WTC11 (cell line): ENCODE measurements at regions not wholly inside any gene's neighbourhood (a gene's known extent, or its start where the extent isn't known, plus 50 kb on each side); places are given as distances from the start of the nearest gene placed in this dataset.

Source experiments
- ATAC-seq: fragments of 200-7000 bp; cut with Tn5 transposase; 2 replicates; pipeline ENCODE4 v1.10.0; 2021; ENCODE audit warnings: mild to moderate bottlenecking, moderate library complexity
- CTCF ChIA-PET: fragments of 300-600 bp; sonication (Branson Sonifier 250); formaldehyde crosslinking; loops from one replicate; lab custom pipeline; 2021; ENCODE audit warnings: antibody characterized with exemption; lab: Charles Lee
- POLR2A ChIA-PET: fragments of 350-600 bp; sonication (Branson Sonifier 250); formaldehyde crosslinking; loops from one replicate; lab custom pipeline; 2021; ENCODE audit warnings: antibody characterized with exemption; lab: Charles Lee
- DNase-seq: peaks from one replicate; pipeline ENCODE4 v3.0.0; 2021; ENCODE audit warnings: low spot score
- H3K27ac Mint-ChIP-seq: 2 replicates; pipeline ENCODE4 v1.8.0; 2021; ENCODE audit warnings: mixed read lengths
- H3K27me3 Mint-ChIP-seq: 2 replicates; pipeline ENCODE4 v1.8.0; 2021; ENCODE audit warnings: low read depth, mild to moderate bottlenecking, moderate library complexity, mixed read lengths
- H3K36me3 Mint-ChIP-seq: 2 replicates; pipeline ENCODE4 v1.8.0; 2021; ENCODE audit warnings: mixed read lengths
- H3K4me1 Mint-ChIP-seq: 2 replicates; pipeline ENCODE4 v1.8.0; 2022; ENCODE audit warnings: mixed read lengths
- H3K4me3 Mint-ChIP-seq: 2 replicates; pipeline ENCODE4 v1.8.0; 2021; ENCODE audit warnings: mild to moderate bottlenecking, moderate library complexity, mixed read lengths
- H3K9me3 Mint-ChIP-seq: 2 replicates; pipeline ENCODE4 v1.8.0; 2021; ENCODE audit warnings: mixed read lengths
- CTCF ChIP-seq: fragments of 200-600 bp; IDR thresholded peaks from 2 replicates; pipeline ENCODE4 v1.8.0; 2022; ENCODE audit warnings: antibody characterized with exemption
- E2F4 ChIP-seq: sonication (generic); formaldehyde crosslinking; IDR thresholded peaks from 2 replicates; pipeline ENCODE4 v1.8.1; 2022; ENCODE audit warnings: low read depth, mild to moderate bottlenecking, moderate library complexity, missing genetic modification reagents, borderline replicate concordance
- EMX1 ChIP-seq: fragments of 250-450 bp; sonication (Bioruptor Pico); IDR thresholded peaks from 2 replicates; pipeline ENCODE4 v1.8.0; 2021; ENCODE audit warnings: mild to moderate bottlenecking
- ERG ChIP-seq: fragments of 250-450 bp; sonication (Bioruptor Pico); IDR thresholded peaks from 2 replicates; pipeline ENCODE4 v1.8.0; 2021; ENCODE audit warnings: mild to moderate bottlenecking
- ESRRA ChIP-seq: sonication (generic); formaldehyde crosslinking; IDR thresholded peaks from 2 replicates; pipeline ENCODE4 v1.8.1; 2022; ENCODE audit warnings: mild to moderate bottlenecking, missing genetic modification reagents, borderline replicate concordance
- GABPB1 ChIP-seq: sonication (generic); formaldehyde crosslinking; IDR thresholded peaks from 2 replicates; pipeline ENCODE4 v1.8.1; 2023; ENCODE audit warnings: mild to moderate bottlenecking, missing genetic modification reagents
- GTF2I ChIP-seq: fragments of 250-450 bp; sonication (Bioruptor Pico); conservative IDR thresholded peaks from 2 replicates; pipeline ENCODE4 v1.4.0; 2021; ENCODE audit warnings: mild to moderate bottlenecking
- HMGXB4 ChIP-seq: sonication (generic); formaldehyde crosslinking; IDR thresholded peaks from 2 replicates; pipeline ENCODE4 v1.8.1; 2023; ENCODE audit warnings: mild to moderate bottlenecking, moderate library complexity, missing genetic modification reagents
- KAT7 ChIP-seq: sonication (generic); formaldehyde crosslinking; IDR thresholded peaks from 2 replicates; pipeline ENCODE4 v1.8.1; 2023; ENCODE audit warnings: missing genetic modification reagents, mild to moderate bottlenecking, borderline replicate concordance
- PREB ChIP-seq: sonication (generic); formaldehyde crosslinking; IDR thresholded peaks from 2 replicates; pipeline ENCODE4 v1.8.1; 2022; ENCODE audit warnings: mild to moderate bottlenecking, missing genetic modification reagents, moderate library complexity, borderline replicate concordance
- SMAD4 ChIP-seq: sonication (generic); formaldehyde crosslinking; IDR thresholded peaks from 2 replicates; pipeline ENCODE4 v1.8.0; 2022; ENCODE audit warnings: mild to moderate bottlenecking, missing genetic modification reagents
- SOX15 ChIP-seq: fragments of 250-450 bp; sonication (Bioruptor Pico); IDR thresholded peaks from 2 replicates; pipeline ENCODE4 v1.9.0; 2021; ENCODE audit warnings: mild to moderate bottlenecking
- TP53 ChIP-seq: sonication (generic); formaldehyde crosslinking; IDR thresholded peaks from 2 replicates; pipeline ENCODE4 v1.8.1; 2023; ENCODE audit warnings: mild to moderate bottlenecking, missing genetic modification reagents
- ZNF219 ChIP-seq: sonication (generic); formaldehyde crosslinking; IDR thresholded peaks from 2 replicates; pipeline ENCODE4 v1.8.0; 2023; ENCODE audit warnings: missing genetic modification reagents, mild to moderate bottlenecking, borderline replicate concordance
- ZNF317 ChIP-seq: sonication (generic); formaldehyde crosslinking; IDR thresholded peaks from 2 replicates; pipeline ENCODE4 v1.8.1; 2023; ENCODE audit warnings: low read depth, mild to moderate bottlenecking, moderate library complexity, missing genetic modification reagents, borderline replicate concordance
- ZNF396 ChIP-seq: fragments of 250-450 bp; sonication (Bioruptor Pico); IDR thresholded peaks from 2 replicates; pipeline ENCODE4 v1.8.0; 2021; ENCODE audit warnings: mild to moderate bottlenecking, moderate library complexity, borderline replicate concordance
- ZNF425 ChIP-seq: fragments of 250-450 bp; sonication (Bioruptor Pico); conservative IDR thresholded peaks from 2 replicates; pipeline ENCODE4 v1.9.0; 2021; ENCODE audit warnings: mild to moderate bottlenecking

GRCh38 chr22:22712666-22713365 lies 68.4 kb downstream of the GGTLC2 start:
- peaks cover 99% of the 10 kb centered on the region for H3K27me3 Mint-ChIP-seq

GRCh38 chr22:22713416-22713815 lies 69.0 kb downstream of the GGTLC2 start:
- no peak overlapping the region for H3K27ac Mint-ChIP-seq
- H3K4me3 Mint-ChIP-seq, result no peak overlapping the region
- H3K4me1 Mint-ChIP-seq, result no peaks in the 10 kb centered on the region
- ChIA-PET CTCF (interaction anchor here (1.1 kb wide), 1 partner anchor 57 kb away, joined by 3 read pairs; no protein-coding TSS in a partner anchor), POLR2A (no interaction called here)
- peaks cover 99% of the 10 kb centered on the region for H3K27me3 Mint-ChIP-seq
- TF ChIP-seq ZNF425 (CRISPR knock-in tag), result no peak
- no peak for TF ChIP-seq EMX1 (CRISPR knock-in tag)
- TF ChIP-seq E2F4, result no peak
- no peak for TF ChIP-seq GABPB1 (CRISPR knock-in tag)
- no peak for TF ChIP-seq TP53 (CRISPR knock-in tag)
- H3K36me3 Mint-ChIP-seq, result no peaks in the 10 kb centered on the region
- H3K9me3 Mint-ChIP-seq, result no peaks in the 10 kb centered on the region
- ATAC-seq (no peak), DNase-seq (no peak)

More at GRCh38 chr22:22712666-22713365, 68.4 kb downstream of the GGTLC2 start:
- TF ChIP-seq ERG (no peak), ESRRA (no peak), SMAD4 (CRISPR knock-in tag) (no peak), ZNF396 (CRISPR knock-in tag) (no peak), CTCF (no peak), ZNF219 (CRISPR knock-in tag) (no peak), PREB (CRISPR knock-in tag) (no peak), HMGXB4 (CRISPR knock-in tag) (no peak), GTF2I (CRISPR knock-in tag) (no peak), SOX15 (no peak), ZNF317 (CRISPR knock-in tag) (no peak), KAT7 (CRISPR knock-in tag) (no peak)
- DNase-seq, result no peak
- no peak for ATAC-seq
- Mint-ChIP-seq H3K4me1 (no peaks in the 10 kb centered on the region), H3K36me3 (no peaks in the 10 kb centered on the region), H3K4me3 (no peak overlapping the region), H3K27ac (no peak overlapping the region), H3K9me3 (no peaks in the 10 kb centered on the region)
- ChIA-PET CTCF (interaction anchor here (1.2 kb wide), 1 partner anchor 40 kb away, joined by 3 read pairs; no protein-coding TSS in a partner anchor), POLR2A (no interaction called here)
